PC-9 (cell line): ENCODE measurements at regions not wholly inside any gene's neighbourhood (a gene's known extent, or its start where the extent isn't known, plus 50 kb on each side); places are given as distances from the start of the nearest gene placed in this dataset.

Experiments
- CTCF ChIP-seq: fragments of 200-600 bp; sonication (generic); conservative IDR thresholded peaks from 2 replicates; pipeline ENCODE4 v1.6.1; 2017; ENCODE audit warnings: mixed run types, antibody characterized with exemption, mild to moderate bottlenecking, moderate library complexity
- EZH2 ChIP-seq: fragments of 200-600 bp; sonication (generic); IDR thresholded peaks from 2 replicates; pipeline ENCODE4 v1.8.0; 2017; ENCODE audit warnings: antibody characterized with exemption, low read depth

DNA sequence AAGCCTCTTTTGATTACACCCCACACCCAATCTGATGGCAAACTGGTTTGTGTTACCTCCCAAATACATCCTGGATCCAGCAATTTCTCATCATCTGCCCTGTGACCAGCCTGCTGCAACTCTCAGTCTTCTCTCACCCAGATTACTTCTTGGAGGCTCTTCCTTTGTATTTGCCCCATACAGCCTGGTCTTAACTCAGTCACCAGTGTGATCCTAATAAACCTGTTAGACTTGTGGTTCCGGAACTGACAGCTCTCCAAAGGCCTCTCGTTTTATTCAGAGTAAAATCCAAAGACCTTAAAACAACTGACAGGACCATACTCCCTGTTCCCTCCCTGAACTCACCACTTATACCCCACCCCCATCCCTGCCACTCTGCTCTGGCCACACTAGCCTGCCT lies 228.2 kb upstream of the PAPPA start:
- TF ChIP-seq EZH2, result no peak
- TF ChIP-seq CTCF, result no peak
